ENCODE measurements at regions not wholly inside any gene's neighbourhood (a gene's known extent, or its start where the extent isn't known, plus 50 kb on each side); places are given as distances from the start of the nearest gene placed in this dataset.

- Histone ChIP-seq H3K4me3 (ENCODE audit: low read depth in 1 of 3, low read length in 3 of 3) (no peak overlapping the region), H3K27ac (ENCODE audit: low read depth in 1 of 2, low read length in 2 of 2) (no peak overlapping the region), H3K36me3 (ENCODE audit: control insufficient read depth in 4 of 4, insufficient read depth in 3 of 4, low read depth in 1 of 4, low read length in 3 of 4) (no peaks in the 10 kb centered on the region), H3K9ac (ENCODE audit: low read depth in 1 of 2, low read length in 2 of 2) (no peak overlapping the region), H3K27me3 (ENCODE audit: control insufficient read depth in 4 of 4, insufficient read depth in 4 of 4, low read length in 3 of 4) (no peaks in the 10 kb centered on the region), H3K9me3 (ENCODE audit: control insufficient read depth in 4 of 4, low read length in 3 of 4) (no peaks in the 10 kb centered on the region), H3K4me1 (ENCODE audit: control insufficient read depth in 4 of 4, insufficient read depth in 4 of 4, low read length in 3 of 4) (peaks cover 0 to 4% (median 2%) of the 10 kb centered on the region in 4 donors)
- TF ChIP-seq, protein P1, sequence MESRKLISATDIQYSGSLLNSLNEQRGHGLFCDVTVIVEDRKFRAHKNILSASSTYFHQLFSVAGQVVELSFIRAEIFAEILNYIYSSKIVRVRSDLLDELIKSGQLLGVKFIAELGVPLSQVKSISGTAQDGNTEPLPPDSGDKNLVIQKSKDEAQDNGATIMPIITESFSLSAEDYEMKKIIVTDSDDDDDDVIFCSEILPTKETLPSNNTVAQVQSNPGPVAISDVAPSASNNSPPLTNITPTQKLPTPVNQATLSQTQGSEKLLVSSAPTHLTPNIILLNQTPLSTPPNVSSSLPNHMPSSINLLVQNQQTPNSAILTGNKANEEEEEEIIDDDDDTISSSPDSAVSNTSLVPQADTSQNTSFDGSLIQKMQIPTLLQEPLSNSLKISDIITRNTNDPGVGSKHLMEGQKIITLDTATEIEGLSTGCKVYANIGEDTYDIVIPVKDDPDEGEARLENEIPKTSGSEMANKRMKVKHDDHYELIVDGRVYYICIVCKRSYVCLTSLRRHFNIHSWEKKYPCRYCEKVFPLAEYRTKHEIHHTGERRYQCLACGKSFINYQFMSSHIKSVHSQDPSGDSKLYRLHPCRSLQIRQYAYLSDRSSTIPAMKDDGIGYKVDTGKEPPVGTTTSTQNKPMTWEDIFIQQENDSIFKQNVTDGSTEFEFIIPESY (IDR thresholded peaks at IDR 0.05): no peak
- TF ChIP-seq RAD21 (IDR thresholded peaks at IDR 0.05): no peak
- TF ChIP-seq YY1 (IDR thresholded peaks at IDR 0.05): no peak
- TF ChIP-seq SP1 (IDR thresholded peaks at IDR 0.05): no peak
- TF ChIP-seq HNF4A (conservative IDR thresholded peaks at IDR 0.05): no peak
- no peak for TF ChIP-seq ATF3 (IDR thresholded peaks at IDR 0.05)
- no peak for TF ChIP-seq MAX (IDR thresholded peaks at IDR 0.05)
- TF ChIP-seq REST (IDR thresholded peaks at IDR 0.05): no peak
- TF ChIP-seq RXRA (IDR thresholded peaks at IDR 0.05): no peak
- no peak for TF ChIP-seq HNF4G (IDR thresholded peaks at IDR 0.05)
- TF ChIP-seq NR2F2 (IDR thresholded peaks at IDR 0.05): no peak
- no peak for TF ChIP-seq FOXA2 (IDR thresholded peaks at IDR 0.05)
- no peak for TF ChIP-seq GABPA (IDR thresholded peaks at IDR 0.05 in 1 of 2, conservative IDR thresholded peaks at IDR 0.05 in 1 of 2)
- TF ChIP-seq FOXA1 (IDR thresholded peaks at IDR 0.05): no peak
- TF ChIP-seq TAF1 (conservative IDR thresholded peaks at IDR 0.05): no peak
- TF ChIP-seq EGR1 (IDR thresholded peaks at IDR 0.05; ENCODE audit: low read depth in 2 of 2): no peak
- TF ChIP-seq JUND (IDR thresholded peaks at IDR 0.05): no peak
- TF ChIP-seq, protein P2, sequence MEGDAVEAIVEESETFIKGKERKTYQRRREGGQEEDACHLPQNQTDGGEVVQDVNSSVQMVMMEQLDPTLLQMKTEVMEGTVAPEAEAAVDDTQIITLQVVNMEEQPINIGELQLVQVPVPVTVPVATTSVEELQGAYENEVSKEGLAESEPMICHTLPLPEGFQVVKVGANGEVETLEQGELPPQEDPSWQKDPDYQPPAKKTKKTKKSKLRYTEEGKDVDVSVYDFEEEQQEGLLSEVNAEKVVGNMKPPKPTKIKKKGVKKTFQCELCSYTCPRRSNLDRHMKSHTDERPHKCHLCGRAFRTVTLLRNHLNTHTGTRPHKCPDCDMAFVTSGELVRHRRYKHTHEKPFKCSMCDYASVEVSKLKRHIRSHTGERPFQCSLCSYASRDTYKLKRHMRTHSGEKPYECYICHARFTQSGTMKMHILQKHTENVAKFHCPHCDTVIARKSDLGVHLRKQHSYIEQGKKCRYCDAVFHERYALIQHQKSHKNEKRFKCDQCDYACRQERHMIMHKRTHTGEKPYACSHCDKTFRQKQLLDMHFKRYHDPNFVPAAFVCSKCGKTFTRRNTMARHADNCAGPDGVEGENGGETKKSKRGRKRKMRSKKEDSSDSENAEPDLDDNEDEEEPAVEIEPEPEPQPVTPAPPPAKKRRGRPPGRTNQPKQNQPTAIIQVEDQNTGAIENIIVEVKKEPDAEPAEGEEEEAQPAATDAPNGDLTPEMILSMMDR (IDR thresholded peaks at IDR 0.05; ENCODE audit: low read depth, low read length, missing input control): no peak
- no peak for DNase-seq (ENCODE audit: low spot score)
Observed at GRCh38 chr2:215573496-215573895, 137.6 kb upstream of the FN1 start.

Data from liver (tissue), 7 donors.